Neural progenitor cell (in vitro differentiated cells): ENCODE measurements at regions not wholly inside any gene's neighbourhood (a gene's known extent, or its start where the extent isn't known, plus 50 kb on each side); places are given as distances from the start of the nearest gene placed in this dataset.

ENCODE experiments used
- DNase-seq: peaks from one replicate; pipeline ENCODE4 v3.0.0-alpha.2; 2016; ENCODE audit warnings: low spot score
- H2AFZ ChIP-seq: fragments of 200-600 bp; sonication (generic); replicated peaks from 2 replicates; pipeline ENCODE4 v1.6.1; 2016; ENCODE audit warnings: antibody characterized with exemption
- H3F3A ChIP-seq: fragments of 200-600 bp; sonication (generic); 2 replicates; pipeline ENCODE4 v1.6.1; 2016; ENCODE audit warnings: antibody characterized with exemption, low read depth
- H3K27ac ChIP-seq: fragments of 200-600 bp; sonication (generic); 2 replicates; pipeline ENCODE4 v1.5.1; 2016; ENCODE audit warnings: mild to moderate bottlenecking
- H3K27me3 ChIP-seq: fragments of 200-600 bp; sonication (generic); 2 replicates; pipeline ENCODE4 v1.6.1; 2016; ENCODE audit warnings: mild to moderate bottlenecking, moderate library complexity
- H3K36me3 ChIP-seq: fragments of 200-600 bp; sonication (generic); 2 replicates; pipeline ENCODE4 v1.5.1; 2016
- H3K4me1 ChIP-seq: fragments of 200-600 bp; sonication (generic); 2 replicates; pipeline ENCODE4 v1.6.1; 2016; ENCODE audit warnings: mixed run types
- H3K4me2 ChIP-seq: fragments of 200-600 bp; sonication (generic); 2 replicates; pipeline ENCODE4 v1.6.1; 2016
- H3K4me3 ChIP-seq: fragments of 200-600 bp; sonication (generic); 2 replicates; pipeline ENCODE4 v1.5.1; 2016
- H3K79me2 ChIP-seq: fragments of 200-600 bp; sonication (generic); 2 replicates; pipeline ENCODE4 v1.6.1; 2016; ENCODE audit warnings: low read depth
- H3K9ac ChIP-seq: fragments of 200-600 bp; sonication (generic); 2 replicates; pipeline ENCODE4 v1.6.1; 2016
- H3K9me3 ChIP-seq: fragments of 200-600 bp; sonication (generic); 2 replicates; pipeline ENCODE4 v1.5.1; 2016; ENCODE audit warnings: low read depth
- H4K20me1 ChIP-seq: fragments of 200-600 bp; sonication (generic); 2 replicates; pipeline ENCODE4 v1.6.1; 2016; ENCODE audit warnings: low read depth
- H3K27ac Mint-ChIP-seq: 3 replicates; pipeline ENCODE4 v1.8.0; 2021; ENCODE audit warnings: mixed read lengths
- H3K27me3 Mint-ChIP-seq: 2 replicates; pipeline ENCODE4 v1.8.0; 2022; ENCODE audit warnings: low read depth, mild to moderate bottlenecking, inconsistent platforms, moderate library complexity, mixed read lengths; ENCODE audit not compliant: insufficient read depth
- H3K36me3 Mint-ChIP-seq: 3 replicates; pipeline ENCODE4 v1.8.0; 2021; ENCODE audit warnings: mixed read lengths
- H3K4me1 Mint-ChIP-seq: 3 replicates; pipeline ENCODE4 v1.8.0; 2021; ENCODE audit warnings: mixed read lengths
- H3K4me3 Mint-ChIP-seq: 3 replicates; pipeline ENCODE4 v1.8.0; 2021; ENCODE audit warnings: mild to moderate bottlenecking, moderate library complexity, mixed read lengths
- H3K9me3 Mint-ChIP-seq: 3 replicates; pipeline ENCODE4 v1.8.0; 2020; ENCODE audit warnings: mixed read lengths
- CTCF ChIP-seq: fragments of 200-600 bp; sonication (generic); IDR thresholded peaks from 2 replicates; pipeline ENCODE4 v1.5.1; 2017; ENCODE audit warnings: antibody characterized with exemption, mild to moderate bottlenecking
- EZH2 ChIP-seq: fragments of 200-600 bp; sonication (generic); IDR thresholded peaks from 2 replicates; pipeline ENCODE4 v1.6.1; 2017; ENCODE audit warnings: antibody characterized with exemption, mild to moderate bottlenecking, moderate library complexity
- EZH2phosphoT487 ChIP-seq: fragments of 200-600 bp; sonication (generic); IDR thresholded peaks from 2 replicates; pipeline ENCODE4 v1.6.1; 2017; ENCODE audit warnings: antibody characterized with exemption

GRCh38 chr4:131054489-131055019, 1958.6 kb downstream of the C4orf33 start:
- H3K27me3 ChIP-seq: no peaks in the 10 kb centered on the region
- no peaks in the 10 kb centered on the region for H3K79me2 ChIP-seq
- no peaks in the 10 kb centered on the region for H3F3A ChIP-seq
- peak; percentile 26 for TF ChIP-seq CTCF
- no peak for TF ChIP-seq EZH2phosphoT487
- TF ChIP-seq EZH2: no peak
- H3K27ac Mint-ChIP-seq: no peak overlapping the region
- no peak overlapping the region for H3K4me3 ChIP-seq
- peaks cover 2% of the 10 kb centered on the region for H3K9me3 Mint-ChIP-seq
- H3K36me3 ChIP-seq: no peaks in the 10 kb centered on the region
- no peak overlapping the region for H3K4me2 ChIP-seq
- H2AFZ ChIP-seq: no peak overlapping the region
- H3K4me3 Mint-ChIP-seq: no peak overlapping the region
- H3K9ac ChIP-seq: no peak overlapping the region
- H3K4me1 Mint-ChIP-seq: no peaks in the 10 kb centered on the region
- H3K9me3 ChIP-seq: no peaks in the 10 kb centered on the region
- H3K27me3 Mint-ChIP-seq: no peaks in the 10 kb centered on the region
- H3K36me3 Mint-ChIP-seq: no peaks in the 10 kb centered on the region
- H3K4me1 ChIP-seq: no peaks in the 10 kb centered on the region
- H3K27ac ChIP-seq: no peak overlapping the region
- DNase-seq: peak; percentile 15
- H4K20me1 ChIP-seq: no peaks in the 10 kb centered on the region

DNA sequence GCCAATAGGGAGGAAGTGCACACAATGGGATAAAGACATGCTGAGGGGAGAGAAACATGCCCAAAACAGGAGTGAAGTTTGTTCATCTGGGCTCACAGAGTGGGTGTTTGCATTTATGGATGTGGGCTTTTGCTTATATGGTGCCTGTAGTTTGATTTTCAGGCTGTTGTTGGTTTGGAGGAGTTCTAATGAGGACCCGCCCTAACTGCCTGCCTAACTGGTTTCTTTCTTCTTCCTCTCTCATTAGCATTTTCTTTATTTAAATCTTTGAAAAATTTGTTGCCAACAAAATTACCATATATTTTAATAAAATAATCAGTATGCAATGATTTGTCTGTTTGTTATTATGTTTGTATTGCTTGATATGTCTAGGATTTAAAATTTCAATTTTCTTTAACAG, 1965.8 kb downstream of the C4orf33 start:
- no peak overlapping the region for H2AFZ ChIP-seq
- Mint-ChIP-seq H3K9me3 (peaks cover 9% of the 10 kb centered on the region), H3K4me3 (no peak overlapping the region), H3K4me1 (no peaks in the 10 kb centered on the region), H3K27ac (no peak overlapping the region), H3K27me3 (peaks cover 2% of the 10 kb centered on the region), H3K36me3 (peaks cover 2% of the 10 kb centered on the region)
- TF ChIP-seq EZH2: no peak
- H3K27me3 ChIP-seq: no peaks in the 10 kb centered on the region
- no peak overlapping the region for H3K4me2 ChIP-seq
- no peaks in the 10 kb centered on the region for H3K4me1 ChIP-seq
- no peak overlapping the region for H3K4me3 ChIP-seq
- H3K9ac ChIP-seq: no peak overlapping the region
- no peak overlapping the region for H3K27ac ChIP-seq
- no peaks in the 10 kb centered on the region for H3K79me2 ChIP-seq
- no peak for DNase-seq
- no peaks in the 10 kb centered on the region for H3K9me3 ChIP-seq
- H3F3A ChIP-seq: no peaks in the 10 kb centered on the region
- no peaks in the 10 kb centered on the region for H4K20me1 ChIP-seq
- no peaks in the 10 kb centered on the region for H3K36me3 ChIP-seq

GRCh38 chr4:131063878-131064277, 1967.9 kb downstream of the C4orf33 start:
- no peak for DNase-seq
- H3K9me3 ChIP-seq: no peaks in the 10 kb centered on the region
- Mint-ChIP-seq H3K27me3 (peaks cover 4% of the 10 kb centered on the region), H3K27ac (no peak overlapping the region), H3K4me3 (no peak overlapping the region), H3K4me1 (no peaks in the 10 kb centered on the region), H3K36me3 (peaks cover 2% of the 10 kb centered on the region), H3K9me3 (peaks cover 9% of the 10 kb centered on the region)
- H3K9ac ChIP-seq: no peak overlapping the region
- no peaks in the 10 kb centered on the region for H3K27me3 ChIP-seq
- no peak for TF ChIP-seq CTCF
- no peak for TF ChIP-seq EZH2phosphoT487
- no peak for TF ChIP-seq EZH2
- no peak overlapping the region for H3K27ac ChIP-seq
- no peak overlapping the region for H3K4me3 ChIP-seq
- no peak overlapping the region for H2AFZ ChIP-seq
- no peak overlapping the region for H3K4me2 ChIP-seq
- no peaks in the 10 kb centered on the region for H3K36me3 ChIP-seq
- H4K20me1 ChIP-seq: no peaks in the 10 kb centered on the region
- H3K79me2 ChIP-seq: no peaks in the 10 kb centered on the region
- H3F3A ChIP-seq: no peaks in the 10 kb centered on the region
- H3K4me1 ChIP-seq: no peaks in the 10 kb centered on the region

- TF ChIP-seq EZH2phosphoT487: no peak
- no peak for TF ChIP-seq CTCF
- TF ChIP-seq EZH2: no peak
- Mint-ChIP-seq H3K4me1 (no peaks in the 10 kb centered on the region), H3K27ac (no peak overlapping the region), H3K9me3 (no peaks in the 10 kb centered on the region), H3K4me3 (no peak overlapping the region), H3K36me3 (no peaks in the 10 kb centered on the region), H3K27me3 (no peaks in the 10 kb centered on the region)
- Histone ChIP-seq H3K79me2 (no peaks in the 10 kb centered on the region), H3K36me3 (no peaks in the 10 kb centered on the region), H2AFZ (no peak overlapping the region), H3K4me3 (no peak overlapping the region), H3K27ac (no peak overlapping the region), H3K27me3 (no peaks in the 10 kb centered on the region), H3F3A (no peaks in the 10 kb centered on the region), H3K9ac (no peak overlapping the region), H3K9me3 (no peaks in the 10 kb centered on the region), H3K4me2 (no peak overlapping the region), H4K20me1 (no peaks in the 10 kb centered on the region), H3K4me1 (no peaks in the 10 kb centered on the region)
- DNase-seq: no peak
Measured at GRCh38 chr4:131081069-131081468, 1985.1 kb downstream of the C4orf33 start.
